B cell (primary cell): ENCODE measurements at regions not wholly inside any gene's neighbourhood (a gene's known extent, or its start where the extent isn't known, plus 50 kb on each side); places are given as distances from the start of the nearest gene placed in this dataset.

Source experiments
- CTCF ChIP-seq: fragments of 200-600 bp; IDR thresholded peaks from one replicate; pipeline ENCODE4 v1.8.0; 2022; ENCODE audit warnings: antibody characterized with exemption, mild to moderate bottlenecking
- EZH2 ChIP-seq: IDR thresholded peaks from 2 replicates; pipeline ENCODE4 v1.6.1; 2012; ENCODE audit warnings: borderline replicate concordance, low read depth, mild to moderate bottlenecking, moderate library complexity, low read length; ENCODE audit not compliant: insufficient read depth, poor library complexity, severe bottlenecking

GRCh38 chr6:8507286-8507685 is 71.9 kb upstream of the SLC35B3 start:
- TF ChIP-seq CTCF (no peak), EZH2 (no peak)
